Endothelial cell (in vitro differentiated cells): ENCODE measurements at regions not wholly inside any gene's neighbourhood (a gene's known extent, or its start where the extent isn't known, plus 50 kb on each side); places are given as distances from the start of the nearest gene placed in this dataset.
A peak's percentile ranks its signal among the peaks of the same experiment; 100 is the strongest.
"Not testable (repeated sequence)": the region's sequence is repeated elsewhere in the genome, so short reads cannot be mapped to it uniquely, and the experiment has no call there.

Experiments
- DNase-seq: peaks from one replicate; pipeline ENCODE4 v3.0.0; 2021; ENCODE audit warnings: low spot score
- H3K27ac Mint-ChIP-seq: one replicate; pipeline ENCODE4 v1.8.0; 2021; ENCODE audit warnings: mixed read lengths, inconsistent platforms; ENCODE audit not compliant: unreplicated experiment
- H3K27me3 Mint-ChIP-seq: one replicate; pipeline ENCODE4 v1.8.0; 2021; ENCODE audit warnings: mild to moderate bottlenecking, moderate library complexity, mixed read lengths, inconsistent platforms; ENCODE audit not compliant: unreplicated experiment
- H3K36me3 Mint-ChIP-seq: one replicate; pipeline ENCODE4 v1.8.0; 2021; ENCODE audit warnings: mild to moderate bottlenecking, low read depth, mixed read lengths, inconsistent platforms; ENCODE audit not compliant: unreplicated experiment
- H3K4me1 Mint-ChIP-seq: one replicate; pipeline ENCODE4 v1.8.0; 2021; ENCODE audit warnings: mild to moderate bottlenecking, mixed read lengths, inconsistent platforms; ENCODE audit not compliant: unreplicated experiment
- H3K4me3 Mint-ChIP-seq: one replicate; pipeline ENCODE4 v1.8.0; 2021; ENCODE audit warnings: mild to moderate bottlenecking, mixed read lengths, inconsistent platforms; ENCODE audit not compliant: unreplicated experiment
- H3K9me3 Mint-ChIP-seq: one replicate; pipeline ENCODE4 v1.8.0; 2021; ENCODE audit warnings: mixed read lengths, inconsistent platforms; ENCODE audit not compliant: unreplicated experiment
- TF ChIP-seq, protein P1 (sequence below): fragments of 200-600 bp; sonication (generic); IDR thresholded peaks from one replicate; pipeline ENCODE4 v1.5.0; 2021; ENCODE audit warnings: antibody characterized with exemption; ENCODE audit not compliant: unreplicated experiment

DNA sequence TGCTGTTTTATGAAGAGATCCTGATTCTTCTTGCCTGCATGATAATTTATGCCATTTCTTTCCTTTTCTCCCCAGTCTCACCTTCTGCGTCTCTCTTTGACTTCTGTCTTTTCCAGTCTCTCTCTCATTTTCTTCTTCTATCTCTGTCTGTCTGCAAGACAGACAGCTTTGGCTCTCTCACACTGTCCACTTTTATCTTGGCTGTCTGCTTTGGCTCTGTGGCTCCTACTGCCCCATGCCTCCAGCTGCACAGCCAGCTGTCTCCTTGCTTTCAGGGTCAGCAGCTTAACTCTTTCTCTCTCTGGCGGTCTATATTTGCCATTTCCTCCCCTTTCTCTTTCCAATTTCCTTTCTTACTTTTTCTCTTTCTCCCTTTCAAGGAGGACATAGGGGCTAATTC, 971.1 kb upstream of the COX7C start:
- TF ChIP-seq, protein P1, sequence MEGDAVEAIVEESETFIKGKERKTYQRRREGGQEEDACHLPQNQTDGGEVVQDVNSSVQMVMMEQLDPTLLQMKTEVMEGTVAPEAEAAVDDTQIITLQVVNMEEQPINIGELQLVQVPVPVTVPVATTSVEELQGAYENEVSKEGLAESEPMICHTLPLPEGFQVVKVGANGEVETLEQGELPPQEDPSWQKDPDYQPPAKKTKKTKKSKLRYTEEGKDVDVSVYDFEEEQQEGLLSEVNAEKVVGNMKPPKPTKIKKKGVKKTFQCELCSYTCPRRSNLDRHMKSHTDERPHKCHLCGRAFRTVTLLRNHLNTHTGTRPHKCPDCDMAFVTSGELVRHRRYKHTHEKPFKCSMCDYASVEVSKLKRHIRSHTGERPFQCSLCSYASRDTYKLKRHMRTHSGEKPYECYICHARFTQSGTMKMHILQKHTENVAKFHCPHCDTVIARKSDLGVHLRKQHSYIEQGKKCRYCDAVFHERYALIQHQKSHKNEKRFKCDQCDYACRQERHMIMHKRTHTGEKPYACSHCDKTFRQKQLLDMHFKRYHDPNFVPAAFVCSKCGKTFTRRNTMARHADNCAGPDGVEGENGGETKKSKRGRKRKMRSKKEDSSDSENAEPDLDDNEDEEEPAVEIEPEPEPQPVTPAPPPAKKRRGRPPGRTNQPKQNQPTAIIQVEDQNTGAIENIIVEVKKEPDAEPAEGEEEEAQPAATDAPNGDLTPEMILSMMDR = no peak
- Mint-ChIP-seq H3K4me3 (peak overlapping the region; percentile 87), H3K27ac (no peak overlapping the region), H3K9me3 (no peaks in the 10 kb centered on the region), H3K27me3 (no peaks in the 10 kb centered on the region), H3K4me1 (peaks cover 8% of the 10 kb centered on the region), H3K36me3 (no peaks in the 10 kb centered on the region)
- no peak for DNase-seq

DNA sequence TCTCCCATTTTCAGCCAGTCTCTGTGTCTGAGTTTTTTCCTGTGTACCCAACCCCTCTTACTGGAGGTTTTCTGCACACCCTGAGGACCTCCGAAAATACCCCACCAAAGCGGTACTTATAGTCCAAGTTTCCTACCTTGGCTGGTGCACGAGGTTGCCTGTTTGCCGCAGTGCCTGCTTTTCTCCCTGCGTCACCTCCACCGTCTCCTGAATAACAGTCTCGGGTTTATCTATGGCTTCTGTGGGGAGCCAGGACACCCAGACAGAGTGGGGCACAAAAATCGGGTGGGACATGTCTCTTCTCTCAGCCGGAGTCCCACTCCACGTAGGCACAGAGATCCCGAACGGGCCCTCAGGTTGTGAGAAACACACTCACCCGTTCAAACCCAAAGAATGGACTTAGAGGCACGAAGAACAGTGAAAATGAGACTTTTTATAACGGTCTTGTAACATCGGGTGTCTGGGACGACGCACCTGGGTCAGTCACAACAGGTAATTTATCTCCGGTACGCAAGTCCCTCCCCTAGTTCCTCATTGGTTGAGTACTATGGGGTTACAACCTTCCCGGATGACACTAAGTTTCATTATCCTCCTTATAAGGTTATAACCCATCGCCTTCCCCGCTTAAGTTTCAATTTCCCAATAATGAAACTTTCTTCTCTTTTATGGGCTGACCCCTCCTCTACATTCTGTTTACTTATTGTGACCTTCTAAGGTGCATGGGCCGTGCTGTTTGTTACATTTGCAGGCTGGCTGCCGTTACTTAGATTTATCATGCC, 970.2 kb upstream of the COX7C start:
- Mint-ChIP-seq H3K9me3 (no peaks in the 10 kb centered on the region), H3K4me1 (peaks cover 8% of the 10 kb centered on the region), H3K27ac (no peak overlapping the region), H3K4me3 (peak overlapping the region; percentile 87), H3K36me3 (no peaks in the 10 kb centered on the region), H3K27me3 (no peaks in the 10 kb centered on the region)
- DNase-seq = no peak
- TF ChIP-seq, protein P1 = no peak

DNA sequence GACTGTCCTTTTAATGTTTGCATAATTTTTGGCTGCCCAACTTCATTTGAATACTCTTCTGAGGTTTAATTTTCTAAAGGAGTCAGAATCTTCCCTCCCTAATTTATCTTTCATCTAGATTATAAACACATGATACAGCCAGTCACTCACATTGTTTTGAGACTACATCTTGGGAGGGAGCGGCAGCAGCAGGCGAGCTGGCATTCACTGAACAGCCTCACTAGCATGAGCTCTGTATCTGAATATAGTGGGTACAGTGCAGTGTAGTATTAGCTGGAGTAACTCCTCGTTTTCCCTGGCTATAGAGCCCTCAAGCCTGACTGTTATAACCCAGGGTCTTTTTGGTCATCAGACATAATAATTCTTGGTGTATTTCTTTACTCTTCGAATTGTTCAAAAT, 969.2 kb upstream of the COX7C start:
- H3K27me3 Mint-ChIP-seq = no peaks in the 10 kb centered on the region
- TF ChIP-seq, protein P1 = no peak
- no peak overlapping the region for H3K4me3 Mint-ChIP-seq
- no peak for DNase-seq
- H3K36me3 Mint-ChIP-seq = no peaks in the 10 kb centered on the region
- no peaks in the 10 kb centered on the region for H3K9me3 Mint-ChIP-seq
- H3K4me1 Mint-ChIP-seq = peaks cover 8% of the 10 kb centered on the region
- H3K27ac Mint-ChIP-seq = no peak overlapping the region

DNA sequence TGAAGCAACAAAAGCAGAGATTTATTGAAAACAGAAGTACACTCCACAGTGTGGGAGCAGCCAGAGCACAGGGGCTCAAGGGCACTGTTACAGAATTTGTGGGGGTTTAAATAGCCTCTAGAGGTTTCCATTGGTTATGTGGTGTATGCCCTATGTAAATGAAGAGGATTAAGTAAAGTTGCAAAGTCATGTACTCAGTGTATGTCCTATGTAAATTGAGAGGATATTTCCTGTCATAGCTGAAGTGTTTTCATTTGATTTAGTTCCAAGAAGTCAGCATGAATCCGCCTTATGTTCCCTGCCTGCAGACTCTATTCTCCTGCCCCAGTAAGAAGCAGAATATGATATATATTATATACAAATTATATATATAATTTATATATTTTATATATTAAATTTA, 966.0 kb upstream of the COX7C start:
- peaks cover 1% of the 10 kb centered on the region for H3K27me3 Mint-ChIP-seq
- H3K4me1 Mint-ChIP-seq = peaks cover 2% of the 10 kb centered on the region
- H3K9me3 Mint-ChIP-seq = peaks cover 7% of the 10 kb centered on the region
- H3K36me3 Mint-ChIP-seq = no peaks in the 10 kb centered on the region
- TF ChIP-seq, protein P1 = no peak
- DNase-seq = no peak
- no peak overlapping the region for H3K27ac Mint-ChIP-seq
- no peak overlapping the region for H3K4me3 Mint-ChIP-seq

DNA sequence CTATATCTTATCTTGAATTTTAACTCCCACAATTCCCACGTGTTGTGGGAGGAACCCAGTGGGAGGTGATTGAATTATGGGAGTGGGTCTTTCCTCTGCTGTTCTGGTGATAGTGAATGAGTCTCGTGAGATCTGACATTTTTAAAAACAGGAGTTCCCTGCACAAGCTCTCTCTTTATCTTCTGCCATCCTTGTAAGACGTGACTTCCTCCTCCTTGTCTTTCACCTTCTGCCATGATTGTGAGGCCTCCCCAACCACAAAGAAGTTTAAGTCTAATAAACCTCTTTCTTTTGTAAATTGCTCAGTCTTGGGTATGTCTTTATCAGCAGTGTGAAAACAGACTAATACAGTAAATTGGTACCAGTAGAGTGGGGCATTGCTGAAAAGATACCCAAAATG, 963.6 kb upstream of the COX7C start:
- DNase-seq, H3K9me3 Mint-ChIP-seq, H3K4me1 Mint-ChIP-seq, H3K36me3 Mint-ChIP-seq, H3K27me3 Mint-ChIP-seq, H3K27ac Mint-ChIP-seq, H3K4me3 Mint-ChIP-seq: not testable (repeated sequence)
